Stimulated activated CD4-positive, alpha-beta T cell treated with anti-CD3 and anti-CD28 coated beads, Interleukin-4, amount 100 ng/mL, for 4 hours (primary cell): ENCODE measurements at regions not wholly inside any gene's neighbourhood (a gene's known extent, or its start where the extent isn't known, plus 50 kb on each side); places are given as distances from the start of the nearest gene placed in this dataset.

ENCODE experiments used
- DNase-seq, 2 experiments: peaks; one replicate each; pipeline ENCODE4 v3.0.0-alpha.2; 2020

DNA sequence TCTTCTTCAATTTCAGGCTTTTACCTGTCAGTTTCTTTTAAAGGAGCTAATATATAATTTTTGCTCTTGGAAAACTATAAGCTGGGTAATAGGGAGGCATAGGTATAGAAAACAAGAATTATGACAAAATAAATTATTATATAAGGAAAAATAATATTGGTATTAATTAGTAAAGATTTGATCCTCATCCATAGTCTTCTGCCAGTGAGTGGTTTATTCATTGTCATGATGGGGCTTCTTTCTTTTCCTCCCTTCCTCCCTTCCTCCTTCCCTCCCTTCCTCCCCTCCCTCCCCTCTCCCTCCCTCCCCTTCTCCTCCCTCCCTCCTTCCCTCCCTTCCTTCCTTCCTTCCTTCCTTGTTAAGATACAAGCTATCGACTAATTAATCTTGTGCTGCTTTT is 698.6 kb downstream of the SORCS3 start:
- DNase-seq, result no peak

DNA sequence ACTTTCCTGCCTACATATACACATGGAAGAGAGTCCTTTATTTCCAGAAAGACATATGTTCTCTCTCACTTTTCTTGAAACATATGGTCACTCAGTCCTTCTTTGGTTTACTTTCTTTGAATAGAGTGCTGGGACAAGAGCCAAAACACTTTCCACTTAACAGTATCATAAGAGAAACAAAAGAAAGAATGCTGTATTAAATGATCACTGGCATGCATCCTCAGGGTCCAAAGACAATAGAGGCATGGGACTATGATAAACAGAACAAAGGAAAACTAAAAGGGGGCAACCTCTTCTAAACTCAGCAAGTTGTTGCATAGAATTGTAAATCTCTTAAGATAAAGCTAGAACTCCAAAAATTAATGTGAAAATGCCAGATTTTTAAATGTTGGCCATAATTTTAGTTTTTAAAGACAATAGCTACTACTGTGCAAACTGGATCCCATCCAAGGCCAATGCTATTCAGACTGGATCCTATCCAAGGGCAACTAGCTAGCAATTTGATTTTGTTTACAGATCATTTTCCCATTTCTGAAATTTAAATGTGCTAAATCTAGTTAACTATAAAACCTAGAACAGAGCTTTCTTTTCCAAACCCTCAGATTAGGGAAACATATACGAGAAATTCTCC is 687.5 kb downstream of the SORCS3 start:
- no peak for DNase-seq
